Lower leg skin (tissue), 4 donors: ENCODE measurements at regions not wholly inside any gene's neighbourhood (a gene's known extent, or its start where the extent isn't known, plus 50 kb on each side); places are given as distances from the start of the nearest gene placed in this dataset.

Experiments
- DNase-seq, 2 donors: peaks; one replicate each; pipeline ENCODE4 v3.0.0-alpha.2; 2019; ENCODE audit warnings: low spot score in 2 of 2
- H3K4me3 ChIP-seq: fragments of 200-600 bp; sonication (generic); 2 replicates; pipeline ENCODE4 v1.5.1; 2017; ENCODE audit warnings: mild to moderate bottlenecking, low read depth; ENCODE audit not compliant: poor library complexity, severe bottlenecking
- POLR2A ChIP-seq, 2 donors: fragments of 450-650 bp; IDR thresholded peaks; one replicate each; pipeline ENCODE4 v1.6.1; 2016 to 2017; ENCODE audit warnings: antibody characterized with exemption in 2 of 2, mild to moderate bottlenecking in 1 of 2, moderate library complexity in 1 of 2
- WGBS, 2 donors: methylation state at CpG; one replicate each; pipeline ENCODE4 v1.1.5; 2018; 5-methylcytosine and 5-hydroxymethylcytosine counted together
- intact Hi-C: fragments of 100-400 bp; cut with DNase I; formaldehyde crosslinking; loops from one replicate; pipeline ENCODE4 v1.15.0; 2023; ENCODE audit warnings: low total_unique reads
- TF ChIP-seq, protein P1 (sequence below), 3 donors: fragments of 450-650 bp; IDR thresholded peaks; one replicate each; pipeline ENCODE4 v1.5.1; 2016; ENCODE audit warnings: antibody characterized with exemption in 3 of 3, mild to moderate bottlenecking in 3 of 3, moderate library complexity in 2 of 3

DNA sequence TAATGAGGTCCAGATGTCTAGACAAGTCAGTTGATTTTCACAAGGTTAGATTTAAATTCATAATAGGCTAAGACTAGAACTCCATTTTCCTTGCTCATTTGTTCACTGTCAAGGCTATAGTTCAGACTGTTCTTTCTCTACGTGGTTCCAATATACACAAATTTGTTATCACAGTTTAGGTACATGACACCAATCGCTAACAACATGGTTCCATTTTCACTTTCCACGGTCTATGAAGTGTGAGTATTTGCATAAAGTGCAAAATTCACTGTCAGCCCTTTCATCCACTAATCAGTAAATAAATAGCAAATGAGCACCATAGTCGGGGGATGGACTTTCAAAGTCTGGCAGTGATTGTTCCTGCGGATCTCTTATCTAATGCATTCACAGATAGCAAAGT is 315.7 kb upstream of the SPOCK3 start:
- TF ChIP-seq, protein P1, sequence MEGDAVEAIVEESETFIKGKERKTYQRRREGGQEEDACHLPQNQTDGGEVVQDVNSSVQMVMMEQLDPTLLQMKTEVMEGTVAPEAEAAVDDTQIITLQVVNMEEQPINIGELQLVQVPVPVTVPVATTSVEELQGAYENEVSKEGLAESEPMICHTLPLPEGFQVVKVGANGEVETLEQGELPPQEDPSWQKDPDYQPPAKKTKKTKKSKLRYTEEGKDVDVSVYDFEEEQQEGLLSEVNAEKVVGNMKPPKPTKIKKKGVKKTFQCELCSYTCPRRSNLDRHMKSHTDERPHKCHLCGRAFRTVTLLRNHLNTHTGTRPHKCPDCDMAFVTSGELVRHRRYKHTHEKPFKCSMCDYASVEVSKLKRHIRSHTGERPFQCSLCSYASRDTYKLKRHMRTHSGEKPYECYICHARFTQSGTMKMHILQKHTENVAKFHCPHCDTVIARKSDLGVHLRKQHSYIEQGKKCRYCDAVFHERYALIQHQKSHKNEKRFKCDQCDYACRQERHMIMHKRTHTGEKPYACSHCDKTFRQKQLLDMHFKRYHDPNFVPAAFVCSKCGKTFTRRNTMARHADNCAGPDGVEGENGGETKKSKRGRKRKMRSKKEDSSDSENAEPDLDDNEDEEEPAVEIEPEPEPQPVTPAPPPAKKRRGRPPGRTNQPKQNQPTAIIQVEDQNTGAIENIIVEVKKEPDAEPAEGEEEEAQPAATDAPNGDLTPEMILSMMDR (IDR thresholded peaks at IDR 0.05) = no peak
- no peak for TF ChIP-seq POLR2A (IDR thresholded peaks at IDR 0.05)
- no peak overlapping the region for H3K4me3 ChIP-seq
- intact Hi-C loops = no loop called here
- WGBS, 2 donors = 79 to 87% methylated on average over 5 of the region's 5 CpGs
- DNase-seq = no peak

DNA sequence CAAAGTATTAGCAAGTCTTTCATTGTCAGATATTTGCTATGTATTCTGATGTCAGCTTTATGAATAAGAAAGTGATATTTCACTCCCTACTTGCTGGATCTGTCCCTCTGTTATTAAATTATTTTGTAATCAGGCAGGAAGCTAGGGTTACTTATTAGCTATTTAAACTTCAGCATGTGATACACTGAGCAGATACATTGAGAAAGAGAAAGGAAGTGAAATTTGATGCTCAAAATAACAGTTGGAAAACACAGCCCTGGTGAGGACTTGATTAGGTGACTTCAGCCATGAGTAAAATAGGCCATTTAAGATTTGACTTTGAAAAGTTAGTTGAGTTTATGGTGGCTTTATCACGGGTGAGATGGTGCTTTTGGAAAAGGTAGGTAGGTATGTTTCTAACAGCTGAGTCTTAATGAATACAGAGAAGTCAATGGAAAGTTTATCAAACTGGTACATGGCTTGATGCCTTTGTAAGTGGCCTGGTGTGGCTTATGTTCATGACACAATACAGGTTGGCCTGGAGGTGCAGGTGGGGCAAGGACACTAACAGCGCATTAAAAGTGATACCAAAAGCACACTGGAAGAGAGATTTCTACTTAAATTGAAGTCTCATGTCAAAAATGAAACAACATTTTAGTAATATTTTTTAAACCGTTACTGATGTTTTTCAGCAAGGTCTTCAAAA is 321.2 kb upstream of the SPOCK3 start:
- TF ChIP-seq, protein P1 (IDR thresholded peaks at IDR 0.05) = no peak
- no peak for TF ChIP-seq POLR2A (IDR thresholded peaks at IDR 0.05)

DNA sequence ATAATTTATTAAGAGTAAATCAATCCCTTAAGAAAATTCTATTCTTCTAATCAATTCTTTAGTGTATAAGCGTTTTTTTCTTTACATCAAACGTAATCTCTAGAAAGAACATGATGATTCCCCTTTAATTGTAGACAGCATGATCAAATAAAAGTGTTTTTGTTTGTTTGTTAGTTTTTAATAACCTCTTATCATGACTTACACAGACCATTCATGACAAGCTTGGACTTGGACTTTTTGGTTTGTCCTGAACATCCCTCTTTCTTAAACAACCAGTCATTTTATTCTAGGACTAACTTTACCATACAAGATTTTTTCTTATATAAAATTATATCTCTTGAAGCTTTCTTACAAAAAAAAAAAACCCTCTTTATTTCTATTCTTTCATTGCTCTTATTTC is 344.6 kb upstream of the SPOCK3 start:
- TF ChIP-seq POLR2A (IDR thresholded peaks at IDR 0.05) = no peak
- TF ChIP-seq, protein P1 (IDR thresholded peaks at IDR 0.05) = no peak
- DNase-seq = no peak
- no peak overlapping the region for H3K4me3 ChIP-seq
- intact Hi-C loops = no loop called here
- WGBS, 2 donors = 23 to 25% methylated on average over 2 of the region's 2 CpGs

More for the DNA sequence above, 321.2 kb upstream of the SPOCK3 start:
- DNase-seq = no peak
- 86 to 87% methylated on average over 3 of the region's 3 CpGs for WGBS, 2 donors
- no peak overlapping the region for H3K4me3 ChIP-seq
- intact Hi-C loops = no loop called here

DNA sequence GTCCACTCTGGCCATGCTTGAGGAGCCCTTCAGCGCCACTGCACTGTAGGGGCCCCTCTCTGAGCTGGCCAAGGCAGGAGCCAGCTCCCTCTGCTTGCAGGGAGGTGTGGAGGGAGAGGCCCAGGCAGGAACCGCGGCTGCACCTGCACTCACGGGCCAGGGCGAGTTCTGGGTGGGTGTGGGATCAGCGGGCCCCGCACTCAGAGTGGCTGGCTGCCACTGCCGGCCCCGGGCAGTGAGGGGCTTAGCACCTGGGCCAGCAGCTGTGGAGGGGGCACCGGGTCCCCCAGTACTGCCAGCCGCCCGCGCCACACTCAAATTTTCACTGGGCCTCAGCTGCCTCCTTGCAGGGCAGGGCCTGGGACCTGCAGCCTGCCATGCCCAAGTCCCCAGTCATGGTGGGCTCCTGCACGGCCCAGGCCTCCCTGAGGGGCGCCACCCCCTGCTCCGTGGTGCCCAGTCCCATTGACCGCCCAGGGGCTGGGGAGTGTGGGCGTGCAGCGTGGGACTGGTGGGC is 347.2 kb upstream of the SPOCK3 start:
- no peak for DNase-seq
- TF ChIP-seq, protein P1 (IDR thresholded peaks at IDR 0.05) = no peak
- no peak for TF ChIP-seq POLR2A (IDR thresholded peaks at IDR 0.05)
- no peak overlapping the region for H3K4me3 ChIP-seq
- intact Hi-C loops = no loop called here
- 80 to 86% methylated on average over 10 to 16 of the region's 19 CpGs for WGBS, 2 donors

DNA sequence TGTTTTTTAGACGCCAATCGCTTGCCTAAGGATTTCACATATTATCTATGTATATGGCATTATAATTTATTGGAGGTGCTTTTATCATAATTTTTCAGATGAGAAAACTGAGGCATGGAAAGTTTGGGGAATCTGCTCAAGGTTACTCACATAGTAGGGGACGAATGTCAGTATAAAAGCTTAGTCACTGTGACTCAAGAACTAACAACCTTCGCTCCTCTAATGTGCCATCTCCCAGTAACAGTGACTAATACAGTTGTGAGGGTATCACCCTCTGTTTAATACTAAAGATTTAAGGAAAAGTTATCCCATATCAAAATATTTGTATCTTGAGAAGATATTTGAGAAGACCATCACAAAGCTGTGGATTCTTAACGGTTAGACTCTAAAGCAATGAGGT is 353.1 kb upstream of the SPOCK3 start:
- H3K4me3 ChIP-seq = no peak overlapping the region
- DNase-seq = no peak
- 80 to 82% methylated on average over 5 of the region's 5 CpGs for WGBS, 2 donors
- no peak for TF ChIP-seq POLR2A (IDR thresholded peaks at IDR 0.05)
- TF ChIP-seq, protein P1 (IDR thresholded peaks at IDR 0.05) = no peak
- intact Hi-C loops = no loop called here

DNA sequence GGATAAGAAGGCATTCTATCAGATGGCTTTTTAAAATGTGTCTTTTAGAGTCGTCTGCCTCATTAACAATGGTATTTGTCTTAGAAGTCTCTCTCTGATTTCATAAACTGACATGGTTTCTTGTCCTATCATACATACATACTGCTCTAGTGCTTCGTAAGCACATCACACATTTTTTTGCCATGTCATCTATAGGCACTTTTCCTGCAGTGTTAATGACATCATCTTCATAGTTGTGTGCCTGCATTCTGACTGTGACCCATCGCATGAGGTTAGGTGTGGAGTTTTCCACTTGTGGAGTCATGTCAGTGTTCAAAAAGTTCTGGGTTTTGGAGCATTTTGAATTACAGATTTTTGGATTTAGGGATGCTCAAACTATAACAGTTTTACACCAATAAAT is 361.6 kb upstream of the SPOCK3 start:
- intact Hi-C loops = no loop called here
- 73 to 81% methylated on average over 3 of the region's 3 CpGs for WGBS, 2 donors
- TF ChIP-seq POLR2A (IDR thresholded peaks at IDR 0.05) = no peak
- TF ChIP-seq, protein P1 (IDR thresholded peaks at IDR 0.05) = no peak
- no peak overlapping the region for H3K4me3 ChIP-seq
- no peak for DNase-seq
